ENCODE measurements at regions not wholly inside any gene's neighbourhood (a gene's known extent, or its start where the extent isn't known, plus 50 kb on each side); places are given as distances from the start of the nearest gene placed in this dataset.

DNA sequence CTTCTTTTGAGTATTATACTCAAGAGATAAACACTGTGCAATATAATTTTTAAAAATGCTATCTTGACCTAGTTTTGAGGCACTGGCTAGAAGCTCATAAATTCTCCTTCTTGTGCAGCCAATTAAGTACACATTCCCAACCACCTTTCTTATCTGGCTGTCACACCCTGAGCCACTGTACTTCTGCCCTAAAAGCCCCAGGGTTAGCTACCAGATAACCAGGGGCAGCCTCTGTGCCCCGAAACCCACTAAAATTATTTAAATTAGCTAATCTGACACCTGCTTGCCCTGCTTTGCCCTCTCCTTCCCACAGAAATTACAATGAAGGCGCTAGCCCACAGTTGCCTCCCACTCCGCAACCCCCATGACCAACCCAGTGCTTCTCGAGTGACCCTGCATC, 597.3 kb upstream of the TYRP1 start:
- no peaks in the 10 kb centered on the region for H3K27me3 ChIP-seq
- H3K36me3 ChIP-seq (replicated peaks in 1 of 2): no peaks in the 10 kb centered on the region
- intact Hi-C loops (cut with DNase I): no loop called here
- H3K9me3 ChIP-seq (replicated peaks in 1 of 3): no peaks in the 10 kb centered on the region
- TF ChIP-seq, protein P1, sequence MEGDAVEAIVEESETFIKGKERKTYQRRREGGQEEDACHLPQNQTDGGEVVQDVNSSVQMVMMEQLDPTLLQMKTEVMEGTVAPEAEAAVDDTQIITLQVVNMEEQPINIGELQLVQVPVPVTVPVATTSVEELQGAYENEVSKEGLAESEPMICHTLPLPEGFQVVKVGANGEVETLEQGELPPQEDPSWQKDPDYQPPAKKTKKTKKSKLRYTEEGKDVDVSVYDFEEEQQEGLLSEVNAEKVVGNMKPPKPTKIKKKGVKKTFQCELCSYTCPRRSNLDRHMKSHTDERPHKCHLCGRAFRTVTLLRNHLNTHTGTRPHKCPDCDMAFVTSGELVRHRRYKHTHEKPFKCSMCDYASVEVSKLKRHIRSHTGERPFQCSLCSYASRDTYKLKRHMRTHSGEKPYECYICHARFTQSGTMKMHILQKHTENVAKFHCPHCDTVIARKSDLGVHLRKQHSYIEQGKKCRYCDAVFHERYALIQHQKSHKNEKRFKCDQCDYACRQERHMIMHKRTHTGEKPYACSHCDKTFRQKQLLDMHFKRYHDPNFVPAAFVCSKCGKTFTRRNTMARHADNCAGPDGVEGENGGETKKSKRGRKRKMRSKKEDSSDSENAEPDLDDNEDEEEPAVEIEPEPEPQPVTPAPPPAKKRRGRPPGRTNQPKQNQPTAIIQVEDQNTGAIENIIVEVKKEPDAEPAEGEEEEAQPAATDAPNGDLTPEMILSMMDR (IDR thresholded peaks at IDR 0.05): no peak
- no peak for TF ChIP-seq POLR2A (IDR thresholded peaks at IDR 0.05)
- no peak overlapping the region for H3K4me3 ChIP-seq
- no peaks in the 10 kb centered on the region for H3K4me1 ChIP-seq (replicated peaks in 1 of 2)
- 77 to 90% (median 80%) methylated on average over 4 of the region's 4 CpGs for WGBS, 4 donors
- DNase-seq: no peak
- no peak overlapping the region for H3K27ac ChIP-seq

DNA sequence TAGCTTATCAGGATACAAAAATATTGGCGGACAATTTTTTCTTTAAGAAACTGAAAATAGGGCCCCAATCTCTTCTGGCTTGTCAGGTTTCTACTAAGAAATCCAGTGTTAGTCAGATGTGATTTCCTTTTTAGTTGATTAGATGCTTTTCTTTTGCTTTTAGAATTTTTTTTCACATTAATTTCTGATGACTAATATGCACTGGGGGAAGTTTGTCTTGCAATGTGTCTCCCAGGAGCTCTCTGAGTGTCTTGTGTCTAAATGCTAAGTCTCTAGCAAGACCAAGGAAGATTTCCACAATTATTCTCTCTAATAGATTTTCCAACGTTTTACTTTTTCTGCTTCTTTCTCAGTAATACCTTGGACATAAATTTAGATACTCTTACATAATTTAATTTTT, 559.8 kb upstream of the TYRP1 start:
- WGBS, 4 donors: 64 to 75% (median 70%) methylated on average over 2 of the region's 2 CpGs
- TF ChIP-seq POLR2A (IDR thresholded peaks at IDR 0.05): no peak
- TF ChIP-seq, protein P1 (IDR thresholded peaks at IDR 0.05): no peak
- no peak overlapping the region for H3K4me3 ChIP-seq
- no peaks in the 10 kb centered on the region for H3K27me3 ChIP-seq
- H3K27ac ChIP-seq: no peak overlapping the region
- H3K4me1 ChIP-seq (replicated peaks in 1 of 2): no peaks in the 10 kb centered on the region
- no peak for DNase-seq
- no peaks in the 10 kb centered on the region for H3K9me3 ChIP-seq (replicated peaks in 1 of 3)
- intact Hi-C loops (cut with DNase I): no loop called here
- no peaks in the 10 kb centered on the region for H3K36me3 ChIP-seq (replicated peaks in 1 of 2)

- Histone ChIP-seq H3K27ac (no peak overlapping the region), H3K9me3 (replicated peaks in 1 of 3) (no peaks in the 10 kb centered on the region), H3K4me3 (no peak overlapping the region), H3K27me3 (no peaks in the 10 kb centered on the region), H3K36me3 (replicated peaks in 1 of 2) (no peaks in the 10 kb centered on the region), H3K4me1 (replicated peaks in 1 of 2) (no peaks in the 10 kb centered on the region)
- DNase-seq: no peak
- intact Hi-C loops (cut with DNase I): no loop called here
- TF ChIP-seq, protein P1 (IDR thresholded peaks at IDR 0.05): no peak
- TF ChIP-seq POLR2A (IDR thresholded peaks at IDR 0.05): no peak
- 51 to 68% (median 61%) methylated on average over 2 of the region's 2 CpGs for WGBS, 4 donors
Observed at GRCh38 chr9:12141422-12141821, 551.8 kb upstream of the TYRP1 start.

GRCh38 chr9:12155401-12156134, 537.6 kb upstream of the TYRP1 start:
- Histone ChIP-seq H3K4me1 (replicated peaks in 1 of 2) (no peaks in the 10 kb centered on the region), H3K27ac (no peak overlapping the region), H3K9me3 (replicated peaks in 1 of 3) (no peaks in the 10 kb centered on the region), H3K4me3 (no peak overlapping the region), H3K27me3 (no peaks in the 10 kb centered on the region), H3K36me3 (replicated peaks in 1 of 2) (no peaks in the 10 kb centered on the region)
- TF ChIP-seq, protein P1 (IDR thresholded peaks at IDR 0.05): no peak
- no peak for TF ChIP-seq POLR2A (IDR thresholded peaks at IDR 0.05)
- WGBS, 4 donors: 59 to 65% (median 62%) methylated on average over 4 of the region's 4 CpGs
- no peak for DNase-seq
- intact Hi-C loops (cut with DNase I): no loop called here
